ENCODE measurements at regions not wholly inside any gene's neighbourhood (a gene's known extent, or its start where the extent isn't known, plus 50 kb on each side); places are given as distances from the start of the nearest gene placed in this dataset.

DNA sequence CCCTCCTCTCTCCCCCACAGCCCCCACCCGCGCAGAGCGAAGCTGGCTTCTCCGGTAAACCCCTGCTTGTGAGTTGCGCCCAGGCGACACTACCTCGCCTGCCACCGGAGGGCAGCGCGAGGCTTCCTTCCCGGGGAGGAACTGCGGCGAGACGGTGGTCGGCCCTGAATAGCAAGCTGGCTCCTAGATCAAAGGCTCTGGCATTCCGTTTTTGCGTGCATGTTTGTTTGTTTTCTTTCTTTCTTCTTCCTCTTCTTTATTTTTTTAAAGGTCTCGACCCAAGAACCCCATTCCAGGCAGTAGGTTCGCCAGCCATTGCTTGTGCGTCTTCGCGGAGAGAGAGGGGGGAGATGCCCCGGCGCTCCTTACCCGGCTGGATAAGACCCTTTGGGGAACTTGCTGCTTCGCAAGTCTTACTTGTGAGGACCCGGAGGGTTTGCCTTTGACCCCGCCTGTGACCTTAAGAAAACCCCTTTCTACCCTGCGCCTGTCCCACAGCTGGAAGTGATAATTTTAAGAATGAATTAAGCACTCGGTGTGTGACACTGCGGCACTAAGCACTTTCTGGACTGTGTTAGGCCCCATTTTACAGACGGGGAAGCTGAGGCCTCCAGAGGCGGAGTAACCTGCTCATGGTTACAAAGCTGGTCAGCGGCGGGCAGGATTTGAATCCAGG is 92.7 kb upstream of the SIRPA start:
- Histone ChIP-seq H4K8ac (ENCODE audit: low read length) (no peak overlapping the region), H2BK5ac (ENCODE audit: low read depth, low read length, poor library complexity, severe bottlenecking) (no peak overlapping the region), H3K18ac (ENCODE audit: low read depth in 1 of 2, low read length in 2 of 2) (peak overlapping the region; percentile 57 to 66), H3K4me2 (ENCODE audit: low read length, poor library complexity, severe bottlenecking) (peak overlapping the region; percentile 95), H3K23ac (ENCODE audit: low read length in 2 of 2) (no peak overlapping the region), H3K79me1 (replicated peaks; ENCODE audit: low read length, poor library complexity, severe bottlenecking) (peaks cover 2% of the 10 kb centered on the region), H2AFZ (ENCODE audit: low read depth, low read length) (no peak overlapping the region), H2BK12ac (ENCODE audit: low read length in 2 of 2) (no peak overlapping the region), H3K27me3 (ENCODE audit: control insufficient read depth in 1 of 2, insufficient read depth in 1 of 2, low read length in 2 of 2) (peaks cover 4 to 7% of the 10 kb centered on the region in 2 experiments), H3K9ac (ENCODE audit: low read length) (peak overlapping the region; percentile 66), H3K14ac (ENCODE audit: low read length in 2 of 2) (no peak overlapping the region), H2BK120ac (ENCODE audit: low read depth, low read length) (peak overlapping the region; percentile 46), H3K4ac (ENCODE audit: low read depth in 1 of 2, low read length in 2 of 2) (peak overlapping the region in 1 of 2 experiments; percentile 71), H3K9me3 (ENCODE audit: control insufficient read depth, low read length) (no peaks in the 10 kb centered on the region), H3K36me3 (ENCODE audit: control insufficient read depth in 1 of 2, insufficient read depth in 2 of 2, low read depth in 1 of 2, low read length in 2 of 2) (no peaks in the 10 kb centered on the region), H4K91ac (ENCODE audit: low read length) (no peak overlapping the region), H3K4me3 (ENCODE audit: insufficient read depth in 1 of 2, low read depth in 1 of 2, low read length in 2 of 2) (peak overlapping the region; percentile 70 to 76), H3K4me1 (ENCODE audit: control insufficient read depth, insufficient read depth, low read depth, low read length) (peaks cover 16% of the 10 kb centered on the region), H2BK15ac (ENCODE audit: low read depth, poor library complexity, severe bottlenecking) (peak overlapping the region; percentile 86), H3K27ac (ENCODE audit: low read length, poor library complexity, severe bottlenecking) (no peak overlapping the region), H2AK5ac (ENCODE audit: low read length, severe bottlenecking) (no peak overlapping the region)
- WGBS, result 4% methylated on average over 32 of the region's 35 CpGs
- peak; percentile 73 for DNase-seq

DNA sequence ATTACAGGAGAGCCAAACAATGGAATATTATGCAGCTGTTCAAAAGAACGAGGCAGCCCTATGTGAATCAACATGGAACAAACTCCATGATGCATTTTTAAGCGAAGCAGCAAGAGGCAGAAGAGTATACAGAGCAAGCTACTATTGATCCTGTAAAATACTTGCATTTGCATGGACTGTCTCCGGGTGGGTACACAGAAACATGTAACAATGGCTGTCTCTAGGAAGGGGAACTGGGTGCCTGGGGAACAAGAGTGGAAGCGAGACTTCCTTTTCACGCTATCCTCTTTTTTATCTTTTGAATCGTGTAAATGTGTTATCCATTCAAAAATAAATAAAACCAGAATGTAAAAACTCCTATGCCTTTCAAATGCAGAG is 93.3 kb upstream of the SIRPA start:
- Histone ChIP-seq H2BK12ac (ENCODE audit: low read length in 2 of 2) (no peak overlapping the region), H3K27me3 (ENCODE audit: control insufficient read depth in 1 of 2, insufficient read depth in 1 of 2, low read length in 2 of 2) (peaks cover 4 to 7% of the 10 kb centered on the region in 2 experiments), H3K4me2 (ENCODE audit: low read length, poor library complexity, severe bottlenecking) (peak overlapping the region; percentile 95), H3K27ac (ENCODE audit: low read length, poor library complexity, severe bottlenecking) (no peak overlapping the region), H3K79me1 (replicated peaks; ENCODE audit: low read length, poor library complexity, severe bottlenecking) (peaks cover 2% of the 10 kb centered on the region), H2AFZ (ENCODE audit: low read depth, low read length) (no peak overlapping the region), H3K4me3 (ENCODE audit: insufficient read depth in 1 of 2, low read depth in 1 of 2, low read length in 2 of 2) (peak overlapping the region in 1 of 2 experiments; percentile 76), H2BK15ac (ENCODE audit: low read depth, poor library complexity, severe bottlenecking) (no peak overlapping the region), H2AK5ac (ENCODE audit: low read length, severe bottlenecking) (no peak overlapping the region), H3K23ac (ENCODE audit: low read length in 2 of 2) (no peak overlapping the region), H2BK120ac (ENCODE audit: low read depth, low read length) (no peak overlapping the region), H4K91ac (ENCODE audit: low read length) (no peak overlapping the region), H3K18ac (ENCODE audit: low read depth in 1 of 2, low read length in 2 of 2) (no peak overlapping the region), H3K9me3 (ENCODE audit: control insufficient read depth, low read length) (no peaks in the 10 kb centered on the region), H3K14ac (ENCODE audit: low read length in 2 of 2) (no peak overlapping the region), H3K4ac (ENCODE audit: low read depth in 1 of 2, low read length in 2 of 2) (no peak overlapping the region), H3K36me3 (ENCODE audit: control insufficient read depth in 1 of 2, insufficient read depth in 2 of 2, low read depth in 1 of 2, low read length in 2 of 2) (no peaks in the 10 kb centered on the region), H2BK5ac (ENCODE audit: low read depth, low read length, poor library complexity, severe bottlenecking) (no peak overlapping the region), H3K9ac (ENCODE audit: low read length) (peak overlapping the region; percentile 66), H3K4me1 (ENCODE audit: control insufficient read depth, insufficient read depth, low read depth, low read length) (peaks cover 15% of the 10 kb centered on the region), H4K8ac (ENCODE audit: low read length) (no peak overlapping the region)
- no peak for DNase-seq
- 68% methylated on average over 5 of the region's 6 CpGs for WGBS

DNA sequence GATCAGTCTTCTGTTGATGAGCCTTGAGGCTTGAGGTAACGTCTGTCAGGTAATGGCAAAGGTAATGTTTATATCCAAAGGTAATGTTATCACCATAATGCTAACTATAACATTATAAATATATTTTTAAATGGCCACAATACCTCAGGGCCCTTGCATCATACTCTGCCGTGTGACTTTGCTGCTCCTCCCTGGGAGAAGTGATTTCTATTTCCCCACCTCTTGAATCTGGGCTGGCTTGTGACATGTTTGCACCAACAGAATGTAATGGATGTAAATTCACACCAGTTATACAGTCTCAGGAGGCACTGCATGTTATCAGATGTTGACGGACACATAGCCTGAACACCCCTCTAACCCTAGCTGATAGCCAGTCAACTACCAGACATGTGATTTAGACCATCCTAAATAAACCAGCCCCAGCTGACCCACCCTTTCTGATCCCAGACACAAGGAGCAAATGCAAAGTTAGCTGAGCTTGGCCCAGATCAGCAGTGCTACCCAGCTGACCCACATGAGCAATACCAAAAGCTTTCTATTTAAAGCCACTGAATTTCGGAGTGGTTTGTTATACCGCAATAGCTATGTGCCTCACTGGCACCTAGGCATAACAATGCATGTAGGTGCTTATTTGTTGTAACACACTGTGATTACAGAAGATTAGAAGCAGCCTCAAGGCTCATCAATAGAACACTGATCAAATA is 93.8 kb upstream of the SIRPA start:
- Histone ChIP-seq H3K4me2 (ENCODE audit: low read length, poor library complexity, severe bottlenecking) (no peak overlapping the region), H2BK12ac (ENCODE audit: low read length in 2 of 2) (no peak overlapping the region), H3K9ac (ENCODE audit: low read length) (no peak overlapping the region), H2AK5ac (ENCODE audit: low read length, severe bottlenecking) (no peak overlapping the region), H2BK15ac (ENCODE audit: low read depth, poor library complexity, severe bottlenecking) (no peak overlapping the region), H4K8ac (ENCODE audit: low read length) (no peak overlapping the region), H3K9me3 (ENCODE audit: control insufficient read depth, low read length) (no peaks in the 10 kb centered on the region), H4K91ac (ENCODE audit: low read length) (no peak overlapping the region), H3K18ac (ENCODE audit: low read depth in 1 of 2, low read length in 2 of 2) (peak overlapping the region in 1 of 2 experiments; percentile 8), H3K27me3 (ENCODE audit: control insufficient read depth in 1 of 2, insufficient read depth in 1 of 2, low read length in 2 of 2) (peaks cover 4 to 7% of the 10 kb centered on the region in 2 experiments), H3K79me1 (replicated peaks; ENCODE audit: low read length, poor library complexity, severe bottlenecking) (peaks cover 2% of the 10 kb centered on the region), H2AFZ (ENCODE audit: low read depth, low read length) (no peak overlapping the region), H3K27ac (ENCODE audit: low read length, poor library complexity, severe bottlenecking) (no peak overlapping the region), H3K4ac (ENCODE audit: low read depth in 1 of 2, low read length in 2 of 2) (no peak overlapping the region), H2BK120ac (ENCODE audit: low read depth, low read length) (no peak overlapping the region), H3K23ac (ENCODE audit: low read length in 2 of 2) (no peak overlapping the region), H3K4me1 (ENCODE audit: control insufficient read depth, insufficient read depth, low read depth, low read length) (peaks cover 15% of the 10 kb centered on the region), H2BK5ac (ENCODE audit: low read depth, low read length, poor library complexity, severe bottlenecking) (no peak overlapping the region), H3K14ac (ENCODE audit: low read length in 2 of 2) (no peak overlapping the region), H3K36me3 (ENCODE audit: control insufficient read depth in 1 of 2, insufficient read depth in 2 of 2, low read depth in 1 of 2, low read length in 2 of 2) (no peaks in the 10 kb centered on the region), H3K4me3 (ENCODE audit: insufficient read depth in 1 of 2, low read depth in 1 of 2, low read length in 2 of 2) (no peak overlapping the region)
- no peak for DNase-seq
- WGBS, result 74% methylated on average over 4 of the region's 5 CpGs

DNA sequence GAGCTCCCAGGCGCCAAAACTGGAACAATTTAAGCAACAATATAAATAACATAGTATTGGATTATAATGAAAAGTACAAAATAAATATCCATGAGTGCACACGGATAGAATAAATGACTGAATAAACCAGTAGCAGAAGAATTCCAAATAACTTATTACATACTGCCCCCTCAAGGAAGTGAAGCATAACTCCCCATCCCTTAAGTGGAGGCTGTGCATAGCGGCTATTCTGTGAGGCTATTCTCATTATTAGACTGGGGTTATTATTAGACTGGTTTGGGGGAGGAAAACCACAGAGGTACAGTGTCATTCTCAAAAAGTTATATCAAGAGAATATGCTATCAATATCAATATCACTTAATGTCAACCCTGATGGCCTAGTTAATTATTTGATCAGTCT is 94.4 kb upstream of the SIRPA start:
- H4K8ac ChIP-seq (ENCODE audit: low read length), result no peak overlapping the region
- H3K27me3 ChIP-seq (ENCODE audit: control insufficient read depth in 1 of 2, insufficient read depth in 1 of 2, low read length in 2 of 2), result peaks cover 4 to 7% of the 10 kb centered on the region in 2 experiments
- H3K23ac ChIP-seq (ENCODE audit: low read length in 2 of 2), result no peak overlapping the region
- H2BK120ac ChIP-seq (ENCODE audit: low read depth, low read length), result no peak overlapping the region
- no peak overlapping the region for H2AFZ ChIP-seq (ENCODE audit: low read depth, low read length)
- 60% methylated on average over 1 of the region's 3 CpGs for WGBS
- no peak overlapping the region for H3K9ac ChIP-seq (ENCODE audit: low read length)
- no peak overlapping the region for H2AK5ac ChIP-seq (ENCODE audit: low read length, severe bottlenecking)
- DNase-seq, result peak; percentile 47
- H3K4ac ChIP-seq (ENCODE audit: low read depth in 1 of 2, low read length in 2 of 2), result no peak overlapping the region
- no peak overlapping the region for H3K18ac ChIP-seq (ENCODE audit: low read depth in 1 of 2, low read length in 2 of 2)
- no peak overlapping the region for H4K91ac ChIP-seq (ENCODE audit: low read length)
- H3K79me1 ChIP-seq (replicated peaks; ENCODE audit: low read length, poor library complexity, severe bottlenecking), result peaks cover 2% of the 10 kb centered on the region
- no peaks in the 10 kb centered on the region for H3K9me3 ChIP-seq (ENCODE audit: control insufficient read depth, low read length)
- no peak overlapping the region for H2BK12ac ChIP-seq (ENCODE audit: low read length in 2 of 2)
- no peak overlapping the region for H3K14ac ChIP-seq (ENCODE audit: low read length in 2 of 2)
- no peak overlapping the region for H3K4me2 ChIP-seq (ENCODE audit: low read length, poor library complexity, severe bottlenecking)
- H2BK15ac ChIP-seq (ENCODE audit: low read depth, poor library complexity, severe bottlenecking), result no peak overlapping the region
- H3K27ac ChIP-seq (ENCODE audit: low read length, poor library complexity, severe bottlenecking), result no peak overlapping the region
- H3K4me3 ChIP-seq (ENCODE audit: insufficient read depth in 1 of 2, low read depth in 1 of 2, low read length in 2 of 2), result no peak overlapping the region
- H2BK5ac ChIP-seq (ENCODE audit: low read depth, low read length, poor library complexity, severe bottlenecking), result no peak overlapping the region
- H3K36me3 ChIP-seq (ENCODE audit: control insufficient read depth in 1 of 2, insufficient read depth in 2 of 2, low read depth in 1 of 2, low read length in 2 of 2), result no peaks in the 10 kb centered on the region
- H3K4me1 ChIP-seq (ENCODE audit: control insufficient read depth, insufficient read depth, low read depth, low read length), result peaks cover 15% of the 10 kb centered on the region

Data from mesenchymal stem cell (in vitro differentiated cells and primary cell).